Hepatocyte (in vitro differentiated cells): ENCODE measurements at regions not wholly inside any gene's neighbourhood (a gene's known extent, or its start where the extent isn't known, plus 50 kb on each side); places are given as distances from the start of the nearest gene placed in this dataset.

Source experiments
- DNase-seq: peaks from one replicate; pipeline ENCODE4 v3.0.0-alpha.2; 2016; ENCODE audit warnings: low spot score
- H2AFZ ChIP-seq: fragments of 200-600 bp; sonication (generic); 2 replicates; pipeline ENCODE4 v1.6.0; 2016; ENCODE audit warnings: antibody characterized with exemption, mild to moderate bottlenecking
- H3K27ac ChIP-seq: fragments of 200-600 bp; sonication (generic); 2 replicates; pipeline ENCODE4 v1.5.1; 2016; ENCODE audit warnings: mild to moderate bottlenecking
- H3K27me3 ChIP-seq: fragments of 200-600 bp; sonication (generic); 2 replicates; pipeline ENCODE4 v1.6.1; 2016
- H3K36me3 ChIP-seq: fragments of 200-600 bp; sonication (generic); replicated peaks from 2 replicates; pipeline ENCODE4 v1.5.1; 2016; ENCODE audit warnings: low read depth; ENCODE audit not compliant: insufficient read depth
- H3K4me1 ChIP-seq: fragments of 200-600 bp; sonication (generic); 2 replicates; pipeline ENCODE4 v1.5.1; 2016; ENCODE audit warnings: mild to moderate bottlenecking, moderate library complexity; ENCODE audit not compliant: insufficient read depth
- H3K4me2 ChIP-seq: fragments of 200-600 bp; sonication (generic); 2 replicates; pipeline ENCODE4 v1.6.0; 2016
- H3K4me3 ChIP-seq: fragments of 200-600 bp; sonication (generic); 2 replicates; pipeline ENCODE4 v1.5.1; 2016; ENCODE audit warnings: mild to moderate bottlenecking
- H3K79me2 ChIP-seq: fragments of 200-600 bp; sonication (generic); 2 replicates; pipeline ENCODE4 v1.6.0; 2017; ENCODE audit warnings: mild to moderate bottlenecking
- H3K9me2 ChIP-seq: fragments of 200-600 bp; sonication (generic); replicated peaks from 2 replicates; pipeline ENCODE4 v1.6.0; 2017; ENCODE audit warnings: mild to moderate bottlenecking; ENCODE audit not compliant: insufficient read depth
- H3K9me3 ChIP-seq: fragments of 200-600 bp; sonication (generic); 2 replicates; pipeline ENCODE4 v1.5.1; 2016; ENCODE audit warnings: low read depth, mild to moderate bottlenecking
- H4K20me1 ChIP-seq: fragments of 200-600 bp; sonication (generic); 2 replicates; pipeline ENCODE4 v1.6.0; 2016; ENCODE audit warnings: mild to moderate bottlenecking; ENCODE audit not compliant: insufficient read depth, poor library complexity, severe bottlenecking
- EZH2 ChIP-seq: fragments of 200-600 bp; sonication (generic); IDR thresholded peaks from 2 replicates; pipeline ENCODE4 v1.6.1; 2016; ENCODE audit warnings: antibody characterized with exemption, mild to moderate bottlenecking, borderline replicate concordance
- EZH2phosphoT487 ChIP-seq: fragments of 200-600 bp; sonication (generic); IDR thresholded peaks from one replicate; pipeline ENCODE4 v1.6.1; 2018; ENCODE audit warnings: antibody characterized with exemption, mild to moderate bottlenecking, low read depth, moderate library complexity; ENCODE audit not compliant: unreplicated experiment, severe bottlenecking
- WGBS: methylation state at CpG from one replicate; pipeline ENCODE4 v1.1.6; 2016; ENCODE audit warnings: low lambda C conversion rate; ENCODE audit errors: missing lambda C conversion rate; 5-methylcytosine and 5-hydroxymethylcytosine counted together
- TF ChIP-seq, protein P1 (sequence below): fragments of 200-600 bp; sonication (generic); IDR thresholded peaks from 2 replicates; pipeline ENCODE4 v1.5.1; 2016; ENCODE audit warnings: antibody characterized with exemption, mild to moderate bottlenecking; ENCODE audit not compliant: poor library complexity

DNA sequence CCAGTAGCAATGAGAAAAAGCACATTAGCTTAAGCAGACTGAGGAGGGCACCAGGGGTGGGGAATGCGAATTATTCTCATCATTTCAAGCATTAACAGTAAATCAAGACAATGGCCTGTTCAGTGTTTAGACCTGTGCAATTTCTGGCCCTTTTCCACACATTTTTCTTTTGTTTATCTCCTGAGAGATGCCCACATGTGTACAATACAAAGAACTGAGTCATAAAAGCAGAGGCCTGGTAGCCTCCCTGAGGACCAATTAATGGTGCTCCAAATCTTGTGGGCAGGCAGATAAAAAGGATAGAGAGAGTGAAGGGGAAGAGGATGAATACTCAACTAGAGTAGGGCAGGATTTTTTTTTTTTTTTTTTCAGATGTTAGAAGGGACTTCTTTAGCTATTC lies 480.8 kb downstream of the RERGL start:
- DNase-seq, result no peak
- H3K36me3 ChIP-seq, result no peaks in the 10 kb centered on the region
- no peaks in the 10 kb centered on the region for H3K79me2 ChIP-seq
- no peak overlapping the region for H3K4me3 ChIP-seq
- 90% methylated on average over 1 of the region's 1 CpG for WGBS
- H4K20me1 ChIP-seq, result no peaks in the 10 kb centered on the region
- no peaks in the 10 kb centered on the region for H3K9me3 ChIP-seq
- no peak overlapping the region for H3K4me2 ChIP-seq
- H3K9me2 ChIP-seq, result no peaks in the 10 kb centered on the region
- H2AFZ ChIP-seq, result no peak overlapping the region
- H3K27ac ChIP-seq, result no peak overlapping the region
- no peaks in the 10 kb centered on the region for H3K4me1 ChIP-seq
- no peaks in the 10 kb centered on the region for H3K27me3 ChIP-seq
- TF ChIP-seq EZH2phosphoT487 (no peak), EZH2 (no peak)
- TF ChIP-seq, protein P1, sequence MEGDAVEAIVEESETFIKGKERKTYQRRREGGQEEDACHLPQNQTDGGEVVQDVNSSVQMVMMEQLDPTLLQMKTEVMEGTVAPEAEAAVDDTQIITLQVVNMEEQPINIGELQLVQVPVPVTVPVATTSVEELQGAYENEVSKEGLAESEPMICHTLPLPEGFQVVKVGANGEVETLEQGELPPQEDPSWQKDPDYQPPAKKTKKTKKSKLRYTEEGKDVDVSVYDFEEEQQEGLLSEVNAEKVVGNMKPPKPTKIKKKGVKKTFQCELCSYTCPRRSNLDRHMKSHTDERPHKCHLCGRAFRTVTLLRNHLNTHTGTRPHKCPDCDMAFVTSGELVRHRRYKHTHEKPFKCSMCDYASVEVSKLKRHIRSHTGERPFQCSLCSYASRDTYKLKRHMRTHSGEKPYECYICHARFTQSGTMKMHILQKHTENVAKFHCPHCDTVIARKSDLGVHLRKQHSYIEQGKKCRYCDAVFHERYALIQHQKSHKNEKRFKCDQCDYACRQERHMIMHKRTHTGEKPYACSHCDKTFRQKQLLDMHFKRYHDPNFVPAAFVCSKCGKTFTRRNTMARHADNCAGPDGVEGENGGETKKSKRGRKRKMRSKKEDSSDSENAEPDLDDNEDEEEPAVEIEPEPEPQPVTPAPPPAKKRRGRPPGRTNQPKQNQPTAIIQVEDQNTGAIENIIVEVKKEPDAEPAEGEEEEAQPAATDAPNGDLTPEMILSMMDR, result no peak

DNA sequence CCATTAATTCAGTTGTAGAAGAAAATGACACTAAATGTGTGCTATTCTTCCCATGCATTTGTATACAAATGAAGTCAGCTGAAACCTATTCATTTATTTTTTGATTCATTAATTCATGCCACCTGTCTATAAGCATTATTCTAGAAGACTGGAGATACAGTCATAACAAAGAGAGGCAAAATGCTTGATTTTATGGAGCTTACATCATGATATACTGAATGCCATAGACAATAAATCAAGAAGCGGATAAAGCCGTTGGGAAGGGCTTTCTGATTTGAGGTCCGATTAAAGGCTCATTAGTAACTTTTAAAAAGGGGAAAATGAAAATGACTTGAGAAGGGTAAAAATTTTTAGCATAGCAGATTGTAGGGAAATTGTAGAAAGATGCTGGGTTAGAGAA lies 494.9 kb downstream of the RERGL start:
- no peak overlapping the region for H3K4me2 ChIP-seq

DNA sequence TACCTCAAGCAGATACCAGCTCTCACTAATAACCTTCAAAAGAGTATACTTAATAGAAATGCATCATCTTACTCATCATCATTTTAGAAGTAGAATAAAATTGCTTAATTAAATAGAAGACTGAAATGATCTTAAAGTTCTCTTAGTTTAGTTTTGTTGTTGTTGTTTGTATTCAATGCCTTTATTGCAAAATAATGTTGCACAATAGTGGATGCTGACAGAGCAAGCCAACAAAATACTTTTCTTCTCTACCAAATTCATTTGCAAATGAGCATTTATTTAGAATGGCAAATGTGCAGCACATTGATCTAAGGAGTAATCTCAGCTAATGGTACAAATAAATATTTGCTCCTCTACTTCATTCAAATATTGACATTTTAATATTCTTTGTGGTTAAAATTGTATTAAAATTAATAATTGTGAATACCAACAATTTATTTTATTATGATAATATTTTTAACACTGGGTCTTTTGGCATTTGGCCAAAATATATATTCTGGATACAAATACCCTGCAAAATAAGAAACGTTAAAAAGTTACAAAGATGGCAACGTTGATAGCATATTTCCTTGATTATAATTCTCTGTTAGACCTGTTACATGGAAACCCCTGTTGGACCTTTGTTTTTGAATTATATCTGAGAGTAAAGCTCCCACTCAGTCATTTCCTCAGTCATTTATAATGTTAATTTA lies 496.1 kb downstream of the RERGL start:
- no peaks in the 10 kb centered on the region for H3K9me3 ChIP-seq
- H3K9me2 ChIP-seq, result no peaks in the 10 kb centered on the region
- no peak overlapping the region for H3K4me2 ChIP-seq
- no peaks in the 10 kb centered on the region for H3K4me1 ChIP-seq
- H3K79me2 ChIP-seq, result no peaks in the 10 kb centered on the region
- H4K20me1 ChIP-seq, result no peaks in the 10 kb centered on the region
- no peak overlapping the region for H2AFZ ChIP-seq
- no peak for DNase-seq
- no peak overlapping the region for H3K4me3 ChIP-seq
- no peaks in the 10 kb centered on the region for H3K27me3 ChIP-seq
- TF ChIP-seq EZH2phosphoT487 (no peak), EZH2 (no peak)
- TF ChIP-seq, protein P1, result no peak
- H3K27ac ChIP-seq, result no peak overlapping the region
- 88% methylated on average over 2 of the region's 2 CpGs for WGBS
- no peaks in the 10 kb centered on the region for H3K36me3 ChIP-seq

More for the DNA sequence above, 494.9 kb downstream of the RERGL start:
- TF ChIP-seq EZH2phosphoT487, result no peak
- TF ChIP-seq, protein P1, result no peak
- TF ChIP-seq EZH2, result no peak
- Histone ChIP-seq H3K9me3 (no peaks in the 10 kb centered on the region), H3K4me3 (no peak overlapping the region), H3K4me1 (no peaks in the 10 kb centered on the region), H3K79me2 (no peaks in the 10 kb centered on the region), H3K36me3 (no peaks in the 10 kb centered on the region), H2AFZ (no peak overlapping the region), H3K27ac (no peak overlapping the region), H3K9me2 (no peaks in the 10 kb centered on the region), H4K20me1 (no peaks in the 10 kb centered on the region), H3K27me3 (no peaks in the 10 kb centered on the region)
- no peak for DNase-seq
- WGBS, result 98% methylated on average over 3 of the region's 3 CpGs
